Astrocyte (in vitro differentiated cells and primary cell): ENCODE measurements at regions not wholly inside any gene's neighbourhood (a gene's known extent, or its start where the extent isn't known, plus 50 kb on each side); places are given as distances from the start of the nearest gene placed in this dataset.

ENCODE experiments used
- EZH2 ChIP-seq: IDR thresholded peaks from 2 replicates; pipeline ENCODE4 v1.6.1; 2012; ENCODE audit warnings: mild to moderate bottlenecking, low read length, inconsistent platforms; ENCODE audit not compliant: insufficient read depth
- TF ChIP-seq, protein P1 (sequence below): IDR thresholded peaks from 2 replicates; pipeline ENCODE4 v1.5.1; 2011; ENCODE audit warnings: low read depth, mild to moderate bottlenecking, inconsistent platforms, low read length, moderate library complexity; ENCODE audit not compliant: insufficient read depth

DNA sequence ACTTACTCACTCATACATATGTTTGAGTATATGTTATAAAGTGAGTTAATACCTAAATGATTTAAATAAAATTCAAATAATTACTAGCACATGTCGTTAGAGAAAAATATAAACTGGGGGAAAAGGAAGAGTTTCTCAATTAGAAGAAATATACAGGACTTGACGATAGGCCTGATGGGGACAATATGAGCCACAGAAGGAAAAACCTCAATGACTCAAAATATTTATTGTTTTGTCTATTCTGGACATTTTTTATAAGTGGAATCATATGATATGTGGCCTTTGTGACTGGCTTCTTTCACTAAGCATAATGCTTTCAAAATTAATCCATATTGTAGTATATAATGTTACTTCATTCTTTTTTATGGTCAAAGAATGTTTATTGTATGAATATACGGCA is 339.2 kb upstream of the PMFBP1 start:
- TF ChIP-seq, protein P1, sequence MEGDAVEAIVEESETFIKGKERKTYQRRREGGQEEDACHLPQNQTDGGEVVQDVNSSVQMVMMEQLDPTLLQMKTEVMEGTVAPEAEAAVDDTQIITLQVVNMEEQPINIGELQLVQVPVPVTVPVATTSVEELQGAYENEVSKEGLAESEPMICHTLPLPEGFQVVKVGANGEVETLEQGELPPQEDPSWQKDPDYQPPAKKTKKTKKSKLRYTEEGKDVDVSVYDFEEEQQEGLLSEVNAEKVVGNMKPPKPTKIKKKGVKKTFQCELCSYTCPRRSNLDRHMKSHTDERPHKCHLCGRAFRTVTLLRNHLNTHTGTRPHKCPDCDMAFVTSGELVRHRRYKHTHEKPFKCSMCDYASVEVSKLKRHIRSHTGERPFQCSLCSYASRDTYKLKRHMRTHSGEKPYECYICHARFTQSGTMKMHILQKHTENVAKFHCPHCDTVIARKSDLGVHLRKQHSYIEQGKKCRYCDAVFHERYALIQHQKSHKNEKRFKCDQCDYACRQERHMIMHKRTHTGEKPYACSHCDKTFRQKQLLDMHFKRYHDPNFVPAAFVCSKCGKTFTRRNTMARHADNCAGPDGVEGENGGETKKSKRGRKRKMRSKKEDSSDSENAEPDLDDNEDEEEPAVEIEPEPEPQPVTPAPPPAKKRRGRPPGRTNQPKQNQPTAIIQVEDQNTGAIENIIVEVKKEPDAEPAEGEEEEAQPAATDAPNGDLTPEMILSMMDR: no peak
- TF ChIP-seq EZH2: no peak
